Ovary (tissue), 3 donors: ENCODE measurements at regions not wholly inside any gene's neighbourhood (a gene's known extent, or its start where the extent isn't known, plus 50 kb on each side); places are given as distances from the start of the nearest gene placed in this dataset.

ENCODE experiments used
- POLR2A ChIP-seq: fragments of 450-650 bp; IDR thresholded peaks from one replicate; pipeline ENCODE4 v1.6.1; 2017; ENCODE audit warnings: antibody characterized with exemption, mild to moderate bottlenecking, moderate library complexity
- TF ChIP-seq, protein P1 (sequence below), 3 donors: fragments of 450-650 bp in 2 of 3; fragments of 200-600 bp in 1 of 3; IDR thresholded peaks; one replicate each; pipeline versions ENCODE4 v1.5.1 to v1.8.0; 2016 to 2022; ENCODE audit warnings: antibody characterized with exemption in 3 of 3, mild to moderate bottlenecking in 1 of 3
- donor health status: DM: no; HTN: no; CAD: no.

DNA sequence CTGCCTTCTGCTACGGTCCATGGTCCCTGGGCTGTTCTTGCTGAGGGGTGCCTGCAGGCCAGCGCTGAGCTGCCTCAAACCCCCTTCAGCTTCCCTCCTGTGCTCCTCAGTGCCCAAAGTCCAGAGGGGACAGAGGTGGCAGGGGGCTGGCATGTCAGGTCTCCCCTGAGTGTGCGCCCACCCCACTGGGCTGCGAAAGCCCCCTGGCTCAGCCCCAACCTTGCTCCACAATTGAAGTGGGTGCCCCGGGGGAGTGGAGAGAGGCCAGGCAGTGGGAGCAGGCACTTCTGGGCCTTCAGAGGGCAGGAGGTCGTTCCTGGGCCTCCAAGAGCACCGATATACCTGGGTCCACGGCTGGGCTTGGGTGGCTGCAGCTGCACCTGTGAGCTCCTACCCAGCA, 548.7 kb upstream of the FAM98A start:
- TF ChIP-seq, protein P1, sequence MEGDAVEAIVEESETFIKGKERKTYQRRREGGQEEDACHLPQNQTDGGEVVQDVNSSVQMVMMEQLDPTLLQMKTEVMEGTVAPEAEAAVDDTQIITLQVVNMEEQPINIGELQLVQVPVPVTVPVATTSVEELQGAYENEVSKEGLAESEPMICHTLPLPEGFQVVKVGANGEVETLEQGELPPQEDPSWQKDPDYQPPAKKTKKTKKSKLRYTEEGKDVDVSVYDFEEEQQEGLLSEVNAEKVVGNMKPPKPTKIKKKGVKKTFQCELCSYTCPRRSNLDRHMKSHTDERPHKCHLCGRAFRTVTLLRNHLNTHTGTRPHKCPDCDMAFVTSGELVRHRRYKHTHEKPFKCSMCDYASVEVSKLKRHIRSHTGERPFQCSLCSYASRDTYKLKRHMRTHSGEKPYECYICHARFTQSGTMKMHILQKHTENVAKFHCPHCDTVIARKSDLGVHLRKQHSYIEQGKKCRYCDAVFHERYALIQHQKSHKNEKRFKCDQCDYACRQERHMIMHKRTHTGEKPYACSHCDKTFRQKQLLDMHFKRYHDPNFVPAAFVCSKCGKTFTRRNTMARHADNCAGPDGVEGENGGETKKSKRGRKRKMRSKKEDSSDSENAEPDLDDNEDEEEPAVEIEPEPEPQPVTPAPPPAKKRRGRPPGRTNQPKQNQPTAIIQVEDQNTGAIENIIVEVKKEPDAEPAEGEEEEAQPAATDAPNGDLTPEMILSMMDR (IDR thresholded peaks at IDR 0.05) = no peak
- TF ChIP-seq POLR2A = no peak
